K562 (cell line): ENCODE measurements at regions not wholly inside any gene's neighbourhood (a gene's known extent, or its start where the extent isn't known, plus 50 kb on each side); places are given as distances from the start of the nearest gene placed in this dataset.

ENCODE experiments used
- ATAC-seq: fragments of 200-7000 bp; cut with Tn5 transposase; 3 replicates; pipeline ENCODE4 v1.9.1; 2020; ENCODE audit warnings: moderate library complexity
- BruUV-seq: library from RNA; stranded (reverse); fragments of 400-500 nt; replicated peaks from 2 replicates; lab custom pipeline; 2021; lab: Mats Ljungman, UMichigan
- CTCF ChIA-PET: fragments of 300-600 bp; formaldehyde crosslinking; extraction: SDS; loops from one replicate; lab custom pipeline; 2021; ENCODE audit warnings: low intra/inter-chr PET ratio; lab: Yijun Ruan, JAX
- POLR2A ChIA-PET: fragments of 300-600, 350-650 bp; sonication (Branson Sonifier 250); formaldehyde crosslinking; extraction: SDS; loops from one replicate; lab custom pipeline; 2021; ENCODE audit warnings: antibody characterized with exemption, inconsistent platforms; lab: Yijun Ruan, JAX
- DNase-seq, 4 experiments: peaks; one replicate each; pipeline versions ENCODE4 v3.0.0 to v3.0.0-alpha.2; 2011 to 2018; ENCODE audit warnings: low spot score in 3 of 4, mixed read lengths in 3 of 4; ENCODE audit errors: extremely low read depth in 1 of 4
- FAIRE-seq: peaks from 2 replicates; lab custom pipeline; 2011; peaks lifted over from hg19 to GRCh38; lab: Jason Lieb, UNC
- H2AFZ ChIP-seq: 2 replicates; pipeline ENCODE4 v1.6.0; 2011; ENCODE audit warnings: low read depth, low read length, control low read depth, inconsistent platforms
- H3K27ac ChIP-seq: fragments of 200-600 bp; 3 replicates; pipeline ENCODE4 v1.8.0; 2011; ENCODE audit warnings: low read depth, mild to moderate bottlenecking, control low read depth, inconsistent platforms, low read length, moderate library complexity, mixed read lengths; ENCODE audit errors: extremely low read depth
- H3K27me3 ChIP-seq, 2 experiments: fragments of 300-600 bp in 1 of 2; 2 replicates in 1 of 2; 3 replicates in 1 of 2; pipeline versions ENCODE4 v1.6.0 to v1.8.0; 2011; ENCODE audit warnings: inconsistent platforms in 2 of 2, low read length in 2 of 2, mild to moderate bottlenecking in 1 of 2, mixed read lengths in 1 of 2, moderate library complexity in 1 of 2; ENCODE audit not compliant: control insufficient read depth in 2 of 2, insufficient read depth in 2 of 2
- H3K36me3 ChIP-seq: fragments of 300-600 bp; 3 replicates; pipeline ENCODE4 v1.8.0; 2011; ENCODE audit warnings: mild to moderate bottlenecking, low read length, inconsistent platforms; ENCODE audit not compliant: control insufficient read depth, insufficient read depth
- H3K4me1 ChIP-seq, 2 experiments: fragments of 200-600 bp in 1 of 2; replicated peaks in 1 of 2; 2 replicates in 1 of 2; 3 replicates in 1 of 2; pipeline versions ENCODE4 v1.5.1 to v1.8.0; 2011; ENCODE audit warnings: inconsistent platforms in 2 of 2, low read length in 2 of 2, mild to moderate bottlenecking in 1 of 2, mixed read lengths in 1 of 2, moderate library complexity in 1 of 2; ENCODE audit not compliant: control insufficient read depth in 2 of 2, insufficient read depth in 2 of 2
- H3K4me2 ChIP-seq: 2 replicates; pipeline ENCODE4 v1.6.1; 2011; ENCODE audit warnings: low read length, control low read depth, inconsistent platforms, mixed read lengths; ENCODE audit not compliant: insufficient read depth
- H3K4me3 ChIP-seq: fragments of 200-600 bp; sonication (generic), shearing (Covaris generic); 2 replicates; pipeline ENCODE4 v1.5.1; 2016; ENCODE audit warnings: control low read depth, inconsistent platforms
- H3K79me2 ChIP-seq: fragments of 200-600 bp; 3 replicates; pipeline ENCODE4 v1.8.0; 2011; ENCODE audit warnings: low read length, inconsistent platforms; ENCODE audit not compliant: control insufficient read depth, insufficient read depth
- H3K9ac ChIP-seq, 2 experiments: 2 replicates each; pipeline versions ENCODE4 v1.6.0 to v1.6.1; 2011; ENCODE audit warnings: low read depth in 2 of 2, low read length in 2 of 2, control low read depth in 1 of 2, inconsistent platforms in 1 of 2, mild to moderate bottlenecking in 1 of 2, mixed read lengths in 1 of 2; ENCODE audit not compliant: insufficient read depth in 1 of 2
- H3K9me1 ChIP-seq: one replicate; pipeline ENCODE4 v1.6.0; 2011; ENCODE audit warnings: inconsistent platforms, mild to moderate bottlenecking, low read length, moderate library complexity; ENCODE audit not compliant: control insufficient read depth, insufficient read depth
- H3K9me3 ChIP-seq: replicated peaks from 2 replicates; pipeline ENCODE4 v1.5.1; 2011; ENCODE audit warnings: low read depth, low read length, inconsistent platforms; ENCODE audit not compliant: control insufficient read depth, insufficient read depth
- H4K20me1 ChIP-seq: replicated peaks from 2 replicates; pipeline ENCODE4 v1.6.1; 2011; ENCODE audit warnings: low read length, inconsistent platforms, mixed read lengths; ENCODE audit not compliant: control insufficient read depth, insufficient read depth
- BDP1 ChIP-seq: IDR thresholded peaks from 3 replicates; pipeline ENCODE4 v1.6.1; 2011; ENCODE audit not compliant: insufficient read length, insufficient read depth
- CEBPB ChIP-seq: fragments of 450-650 bp; IDR thresholded peaks from 2 replicates; pipeline ENCODE4 v1.6.1; 2016; ENCODE audit warnings: missing genetic modification characterization, missing compliant biosample characterization
- CREBBP ChIP-seq: IDR thresholded peaks from one replicate; pipeline ENCODE4 v1.6.1; 2012; ENCODE audit warnings: low read depth, mild to moderate bottlenecking, control low read depth, inconsistent platforms, low read length
- MBD1 ChIP-seq: fragments of 250-450 bp; sonication (Bioruptor Pico); IDR thresholded peaks from 2 replicates; pipeline ENCODE4 v1.8.0; 2022; ENCODE audit warnings: inconsistent platforms
- NONO ChIP-seq, 2 experiments: fragments of 200-400 bp in 1 of 2; fragments of 450-650 bp in 1 of 2; formaldehyde crosslinking in 1 of 2; IDR thresholded peaks; 2 replicates each; pipeline ENCODE4 v1.6.1; 2017; ENCODE audit warnings: low read depth in 2 of 2, mild to moderate bottlenecking in 2 of 2, moderate library complexity in 2 of 2, low read length in 1 of 2
- POLR2B ChIP-seq: fragments of 450-650 bp; IDR thresholded peaks from 2 replicates; pipeline ENCODE4 v1.6.1; 2018; ENCODE audit warnings: low read depth; ENCODE audit not compliant: partially characterized antibody
- ZNF507 ChIP-seq: conservative IDR thresholded peaks from 2 replicates; pipeline ENCODE4 v1.6.1; 2017; ENCODE audit warnings: missing genetic modification characterization, missing compliant biosample characterization
- ZNF644 ChIP-seq: fragments of 200-800 bp; sonication (Bioruptor generic); IDR thresholded peaks from 2 replicates; pipeline ENCODE4 v1.6.1; 2016; ENCODE audit warnings: low read depth, missing genetic modification characterization, missing compliant biosample characterization
- WGBS: fragments of 100-300 bp; shearing (Covaris generic); methylation state at CpG from one replicate; pipeline ENCODE4 v1.1.6; 2016; ENCODE audit warnings: low coverage, mixed read lengths; ENCODE audit not compliant: insufficient coverage; ENCODE audit errors: missing lambda C conversion rate; 5-methylcytosine and 5-hydroxymethylcytosine counted together
- in situ Hi-C: fragments of 300-500 bp; cut with MboI; formaldehyde crosslinking; loops from 4 replicates; pipeline ENCODE4 v1.15.0; 2018; ENCODE audit warnings: inconsistent platforms, mixed read lengths
- intact Hi-C: fragments of 100-400 bp; cut with micrococcal nuclease; formaldehyde crosslinking; loops from 2 replicates; pipeline ENCODE4 v1.14.2; 2022

- no peak for TF ChIP-seq ZNF507 (tag)
- no peak for TF ChIP-seq CREBBP
- TF ChIP-seq ZNF644 (tag): no peak
- no peak for TF ChIP-seq POLR2B
These were observed 181.7 kb upstream of the VRK2 start (continued) for GRCh38 chr2:57864926-57865325.

DNA sequence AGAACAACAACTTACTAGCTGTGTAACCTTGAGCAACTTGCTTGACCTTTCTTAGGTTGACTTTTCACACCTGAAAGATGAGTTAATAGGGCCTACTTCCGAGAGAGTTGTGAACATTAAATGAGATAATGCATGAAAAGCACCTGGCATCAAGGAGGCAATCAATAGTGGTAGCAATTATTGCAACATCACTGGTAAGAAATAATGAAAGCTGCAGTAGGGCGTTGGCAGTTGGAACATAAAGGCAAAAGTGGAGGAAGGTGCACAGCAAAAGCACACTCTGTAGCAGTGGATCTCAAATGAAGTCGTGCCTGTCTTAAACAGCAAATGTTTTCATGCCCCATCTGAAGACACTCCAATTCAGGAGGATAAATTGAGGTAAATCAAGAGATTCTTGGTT lies 178.9 kb upstream of the VRK2 start:
- POLR2A ChIA-PET: no interaction called here
- in situ Hi-C loops: no loop called here
- ATAC-seq: no peak
- Histone ChIP-seq H2AFZ (no peak overlapping the region), H3K27me3 (no peaks in the 10 kb centered on the region), H4K20me1 (no peaks in the 10 kb centered on the region), H3K9me3 (no peaks in the 10 kb centered on the region), H3K9me1 (no peaks in the 10 kb centered on the region), H3K36me3 (no peaks in the 10 kb centered on the region), H3K79me2 (no peaks in the 10 kb centered on the region), H3K4me2 (no peak overlapping the region), H3K27ac (no peak overlapping the region), H3K4me1 (no peaks in the 10 kb centered on the region), H3K9ac (no peak overlapping the region), H3K4me3 (no peak overlapping the region)
- CTCF ChIA-PET: no interaction called here
- 0% methylated on average over 3 of the region's 3 CpGs for WGBS
- intact Hi-C loops: no loop called here
- no peak for DNase-seq
- no peak for FAIRE-seq
- BruUV-seq: no TSS peak
- TF ChIP-seq MBD1 (no peak), NONO (IDR thresholded peaks at IDR 0.05; ENCODE audit: low read depth in 2 of 2, low read length in 1 of 2) (no peak), BDP1 (no peak), CEBPB (tag) (peak; percentile 47; the same call in 1 of the 2 replicates)
